AG09309 (cell line): ENCODE measurements at regions not wholly inside any gene's neighbourhood (a gene's known extent, or its start where the extent isn't known, plus 50 kb on each side); places are given as distances from the start of the nearest gene placed in this dataset.

ENCODE experiments used
- DNase-seq: peaks from one replicate; pipeline ENCODE4 v3.0.0-alpha.2; 2010; ENCODE audit warnings: low read depth
- H3K4me3 ChIP-seq: 2 replicates; pipeline ENCODE4 v1.5.1; 2011; ENCODE audit warnings: mild to moderate bottlenecking, low read depth, low read length, moderate library complexity; ENCODE audit not compliant: control insufficient read depth
- CTCF ChIP-seq: IDR thresholded peaks from 2 replicates; pipeline ENCODE4 v1.5.1; 2011; ENCODE audit warnings: mild to moderate bottlenecking, low read depth, low read length, inconsistent platforms; ENCODE audit not compliant: insufficient read depth, control insufficient read depth; ENCODE audit errors: missing control alignments

DNA sequence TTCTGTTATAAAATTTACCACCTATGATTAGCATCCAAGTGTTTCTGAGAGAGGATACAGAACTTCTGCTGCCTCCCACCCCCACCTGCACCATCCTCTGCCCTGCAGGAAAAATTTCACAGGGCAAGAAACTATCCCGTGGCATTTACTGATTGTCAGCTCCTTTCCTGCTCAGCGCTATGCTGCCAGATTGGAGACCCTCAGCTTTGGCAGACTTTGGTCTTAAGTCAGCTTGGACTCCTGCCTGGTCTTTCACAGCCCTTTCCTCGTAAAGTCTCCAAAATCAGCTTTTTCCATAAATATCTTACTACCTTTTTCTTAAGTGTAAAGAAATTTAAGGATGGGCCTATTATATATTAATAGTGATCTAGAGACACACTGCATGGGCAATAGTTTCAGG, 239.9 kb upstream of the ADAMTS9 start:
- no peak for DNase-seq
- no peak overlapping the region for H3K4me3 ChIP-seq
- TF ChIP-seq CTCF: no peak

DNA sequence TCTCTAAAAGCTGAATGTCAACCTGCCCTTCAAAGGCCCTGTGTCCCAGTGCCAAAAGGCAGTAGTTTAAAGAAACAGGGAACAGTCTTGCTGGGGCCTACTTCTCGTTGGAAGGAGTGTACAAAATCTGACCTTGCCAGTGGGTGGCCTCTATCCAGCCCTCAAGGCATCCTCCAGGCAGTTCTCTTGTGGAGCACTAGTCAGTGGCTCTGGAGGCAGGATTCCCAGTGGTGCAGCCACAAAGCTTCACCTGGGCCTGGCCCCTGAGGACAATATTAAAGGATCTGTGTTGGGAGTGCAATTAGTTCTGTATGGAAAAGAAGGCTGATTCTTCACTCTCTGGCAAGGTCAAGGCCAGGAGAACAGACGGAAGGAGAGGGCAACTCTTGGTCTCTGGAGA, 237.8 kb upstream of the ADAMTS9 start:
- TF ChIP-seq CTCF: no peak
- no peak overlapping the region for H3K4me3 ChIP-seq

GRCh38 chr3:64924961-64925360, 237.2 kb upstream of the ADAMTS9 start:
- no peak for DNase-seq
- TF ChIP-seq CTCF: no peak
- no peak overlapping the region for H3K4me3 ChIP-seq

More for the DNA sequence above, 237.8 kb upstream of the ADAMTS9 start:
- no peak for DNase-seq

DNA sequence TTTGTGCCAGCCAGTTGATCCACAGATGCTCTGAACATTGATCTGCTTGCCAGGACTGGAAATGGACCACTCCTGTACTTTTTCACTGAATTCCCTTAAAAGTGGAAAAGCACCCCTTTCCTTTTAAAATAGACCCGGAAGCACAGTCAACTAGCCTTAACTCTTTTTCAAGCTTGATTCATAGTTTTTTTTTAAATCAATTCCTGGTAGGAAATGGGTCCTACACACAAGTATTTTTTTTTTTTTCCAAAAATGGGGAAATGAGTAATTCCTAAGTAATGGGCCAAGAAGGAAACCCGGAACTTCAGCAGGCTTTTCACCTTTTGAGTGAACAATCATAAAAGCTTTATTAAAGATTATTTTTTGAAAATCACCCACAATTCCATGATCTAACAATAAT, 234.4 kb upstream of the ADAMTS9 start:
- no peak for TF ChIP-seq CTCF
- no peak for DNase-seq
- H3K4me3 ChIP-seq: no peak overlapping the region

DNA sequence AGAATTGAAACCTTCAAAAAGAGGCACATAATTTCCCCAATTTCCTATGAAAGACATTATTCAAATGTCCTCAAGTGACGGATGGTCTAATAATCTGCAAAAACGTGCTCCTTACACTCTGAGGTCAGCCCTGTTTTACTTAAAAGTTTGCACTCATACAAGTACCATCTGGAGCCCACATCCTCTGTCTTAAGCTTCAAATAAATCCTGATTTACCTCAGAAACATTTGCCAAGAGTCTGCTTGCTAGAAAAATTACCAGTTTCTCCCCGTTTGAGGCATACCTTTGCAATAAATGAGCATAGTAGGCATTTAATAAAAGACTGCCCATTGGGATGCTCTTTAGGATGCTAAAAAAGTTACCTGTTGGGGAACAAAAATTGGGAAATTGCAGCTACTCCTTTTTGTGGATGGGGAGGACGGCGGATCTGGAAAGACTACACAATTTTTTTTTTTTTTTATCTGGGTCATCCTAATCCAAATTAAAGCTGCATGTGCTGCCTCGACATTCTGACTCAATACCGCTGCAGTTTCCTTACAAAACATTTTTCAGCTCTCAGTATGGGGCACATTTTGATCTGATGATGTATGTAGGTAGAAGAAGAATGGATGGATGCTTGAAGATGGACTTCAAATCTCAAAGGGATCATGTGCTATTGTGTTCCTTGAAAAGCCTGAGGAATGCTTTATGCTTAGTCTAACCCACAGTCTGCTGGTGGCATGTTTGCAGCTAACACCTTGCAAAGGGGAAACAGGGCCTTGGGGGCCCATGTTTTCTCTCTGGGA, 233.7 kb upstream of the ADAMTS9 start:
- H3K4me3 ChIP-seq: no peak overlapping the region
- no peak for DNase-seq
- TF ChIP-seq CTCF: no peak

- no peak for DNase-seq
- H3K4me3 ChIP-seq: no peak overlapping the region
- no peak for TF ChIP-seq CTCF
Observed at GRCh38 chr3:64919934-64920333, 232.1 kb upstream of the ADAMTS9 start.

- TF ChIP-seq CTCF: no peak
- H3K4me3 ChIP-seq: no peak overlapping the region
- no peak for DNase-seq
Observed at GRCh38 chr3:64918989-64919388, 231.2 kb upstream of the ADAMTS9 start.
